WTC11 (cell line): ENCODE measurements at regions not wholly inside any gene's neighbourhood (a gene's known extent, or its start where the extent isn't known, plus 50 kb on each side); places are given as distances from the start of the nearest gene placed in this dataset.

Experiments
- GRHL2 ChIP-seq: fragments of 250-450 bp; sonication (Bioruptor Pico); IDR thresholded peaks from 2 replicates; pipeline ENCODE4 v1.8.0; 2022; ENCODE audit warnings: mild to moderate bottlenecking, moderate library complexity; ENCODE audit not compliant: insufficient replicate concordance, severe bottlenecking
- RELA ChIP-seq: sonication (generic); formaldehyde crosslinking; IDR thresholded peaks from 2 replicates; pipeline ENCODE4 v1.8.1; 2022; ENCODE audit warnings: missing genetic modification reagents, mild to moderate bottlenecking, borderline replicate concordance
- SMAD4 ChIP-seq: sonication (generic); formaldehyde crosslinking; IDR thresholded peaks from 2 replicates; pipeline ENCODE4 v1.8.0; 2022; ENCODE audit warnings: mild to moderate bottlenecking, missing genetic modification reagents
- SP1 ChIP-seq: sonication (generic); formaldehyde crosslinking; conservative IDR thresholded peaks from 2 replicates; pipeline ENCODE4 v1.8.1; 2022; ENCODE audit warnings: missing genetic modification reagents
- ZBTB21 ChIP-seq: sonication (generic); formaldehyde crosslinking; IDR thresholded peaks from 2 replicates; pipeline ENCODE4 v1.8.1; 2023; ENCODE audit warnings: mild to moderate bottlenecking, missing genetic modification reagents, borderline replicate concordance
- ZNF317 ChIP-seq: sonication (generic); formaldehyde crosslinking; IDR thresholded peaks from 2 replicates; pipeline ENCODE4 v1.8.1; 2023; ENCODE audit warnings: low read depth, mild to moderate bottlenecking, moderate library complexity, missing genetic modification reagents, borderline replicate concordance
- ZNF423 ChIP-seq: fragments of 250-450 bp; sonication (Bioruptor Pico); IDR thresholded peaks from 2 replicates; pipeline ENCODE4 v2.1.2; 2022; ENCODE audit warnings: mild to moderate bottlenecking, moderate library complexity
- ZNF671 ChIP-seq: fragments of 250-450 bp; sonication (Bioruptor Pico); IDR thresholded peaks from 2 replicates; pipeline ENCODE4 v1.8.0; 2021; ENCODE audit warnings: mild to moderate bottlenecking
- TF ChIP-seq, protein P1 (sequence below): sonication (generic); formaldehyde crosslinking; IDR thresholded peaks from 2 replicates; pipeline ENCODE4 v1.8.0; 2022; ENCODE audit warnings: mild to moderate bottlenecking, missing genetic modification reagents
- TF ChIP-seq, protein P2 (sequence below): fragments of 250-450 bp; sonication (Bioruptor Pico); IDR thresholded peaks from 2 replicates; pipeline ENCODE4 v1.9.0; 2021; ENCODE audit warnings: mild to moderate bottlenecking, borderline replicate concordance
- TF ChIP-seq, protein P3 (sequence below): sonication (generic); formaldehyde crosslinking; IDR thresholded peaks from 2 replicates; pipeline ENCODE4 v1.8.1; 2023; ENCODE audit warnings: mild to moderate bottlenecking, missing genetic modification reagents, moderate library complexity
- TF ChIP-seq, protein P4 (sequence below): sonication (generic); formaldehyde crosslinking; IDR thresholded peaks from 2 replicates; pipeline ENCODE4 v1.8.0; 2022; ENCODE audit warnings: missing genetic modification reagents
- TF ChIP-seq, protein P5 (sequence below): fragments of 200-600 bp; IDR thresholded peaks from 2 replicates; pipeline ENCODE4 v1.8.0; 2022; ENCODE audit warnings: antibody characterized with exemption
- TF ChIP-seq, protein P6 (sequence below): sonication (generic); formaldehyde crosslinking; IDR thresholded peaks from 2 replicates; pipeline ENCODE4 v1.8.1; 2023; ENCODE audit warnings: mild to moderate bottlenecking, missing genetic modification reagents, borderline replicate concordance
- TF ChIP-seq, protein P7 (sequence below): sonication (generic); formaldehyde crosslinking; IDR thresholded peaks from 2 replicates; pipeline ENCODE4 v1.8.0; 2022; ENCODE audit warnings: mild to moderate bottlenecking, missing genetic modification reagents
- TF ChIP-seq, protein P8 (sequence below): fragments of 250-450 bp; sonication (Bioruptor Pico); IDR thresholded peaks from 2 replicates; pipeline ENCODE4 v1.9.0; 2021; ENCODE audit warnings: mild to moderate bottlenecking

DNA sequence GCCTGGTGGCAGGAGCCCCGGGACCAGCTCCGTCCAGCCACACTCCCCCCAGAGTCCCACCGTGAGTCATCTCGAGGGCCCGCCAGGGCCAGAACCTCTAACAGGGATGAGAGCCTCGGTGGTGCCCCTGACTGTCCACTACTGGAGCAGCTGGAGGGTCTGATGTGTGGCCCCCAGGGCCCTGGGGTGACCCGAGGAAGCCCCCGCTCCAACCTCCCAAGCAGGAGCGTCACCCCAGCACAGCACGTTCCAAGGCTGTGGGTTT, 135.9 kb upstream of the NKX1-1 start (continued):
- TF ChIP-seq, protein P1, sequence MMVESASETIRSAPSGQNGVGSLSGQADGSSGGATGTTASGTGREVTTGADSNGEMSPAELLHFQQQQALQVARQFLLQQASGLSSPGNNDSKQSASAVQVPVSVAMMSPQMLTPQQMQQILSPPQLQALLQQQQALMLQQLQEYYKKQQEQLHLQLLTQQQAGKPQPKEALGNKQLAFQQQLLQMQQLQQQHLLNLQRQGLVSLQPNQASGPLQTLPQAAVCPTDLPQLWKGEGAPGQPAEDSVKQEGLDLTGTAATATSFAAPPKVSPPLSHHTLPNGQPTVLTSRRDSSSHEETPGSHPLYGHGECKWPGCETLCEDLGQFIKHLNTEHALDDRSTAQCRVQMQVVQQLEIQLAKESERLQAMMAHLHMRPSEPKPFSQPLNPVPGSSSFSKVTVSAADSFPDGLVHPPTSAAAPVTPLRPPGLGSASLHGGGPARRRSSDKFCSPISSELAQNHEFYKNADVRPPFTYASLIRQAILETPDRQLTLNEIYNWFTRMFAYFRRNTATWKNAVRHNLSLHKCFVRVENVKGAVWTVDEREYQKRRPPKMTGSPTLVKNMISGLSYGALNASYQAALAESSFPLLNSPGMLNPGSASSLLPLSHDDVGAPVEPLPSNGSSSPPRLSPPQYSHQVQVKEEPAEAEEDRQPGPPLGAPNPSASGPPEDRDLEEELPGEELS (CRISPR knock-in tag): no peak
- TF ChIP-seq ZNF671 (CRISPR knock-in tag): no peak
- no peak for TF ChIP-seq ZBTB21
- TF ChIP-seq, protein P2, sequence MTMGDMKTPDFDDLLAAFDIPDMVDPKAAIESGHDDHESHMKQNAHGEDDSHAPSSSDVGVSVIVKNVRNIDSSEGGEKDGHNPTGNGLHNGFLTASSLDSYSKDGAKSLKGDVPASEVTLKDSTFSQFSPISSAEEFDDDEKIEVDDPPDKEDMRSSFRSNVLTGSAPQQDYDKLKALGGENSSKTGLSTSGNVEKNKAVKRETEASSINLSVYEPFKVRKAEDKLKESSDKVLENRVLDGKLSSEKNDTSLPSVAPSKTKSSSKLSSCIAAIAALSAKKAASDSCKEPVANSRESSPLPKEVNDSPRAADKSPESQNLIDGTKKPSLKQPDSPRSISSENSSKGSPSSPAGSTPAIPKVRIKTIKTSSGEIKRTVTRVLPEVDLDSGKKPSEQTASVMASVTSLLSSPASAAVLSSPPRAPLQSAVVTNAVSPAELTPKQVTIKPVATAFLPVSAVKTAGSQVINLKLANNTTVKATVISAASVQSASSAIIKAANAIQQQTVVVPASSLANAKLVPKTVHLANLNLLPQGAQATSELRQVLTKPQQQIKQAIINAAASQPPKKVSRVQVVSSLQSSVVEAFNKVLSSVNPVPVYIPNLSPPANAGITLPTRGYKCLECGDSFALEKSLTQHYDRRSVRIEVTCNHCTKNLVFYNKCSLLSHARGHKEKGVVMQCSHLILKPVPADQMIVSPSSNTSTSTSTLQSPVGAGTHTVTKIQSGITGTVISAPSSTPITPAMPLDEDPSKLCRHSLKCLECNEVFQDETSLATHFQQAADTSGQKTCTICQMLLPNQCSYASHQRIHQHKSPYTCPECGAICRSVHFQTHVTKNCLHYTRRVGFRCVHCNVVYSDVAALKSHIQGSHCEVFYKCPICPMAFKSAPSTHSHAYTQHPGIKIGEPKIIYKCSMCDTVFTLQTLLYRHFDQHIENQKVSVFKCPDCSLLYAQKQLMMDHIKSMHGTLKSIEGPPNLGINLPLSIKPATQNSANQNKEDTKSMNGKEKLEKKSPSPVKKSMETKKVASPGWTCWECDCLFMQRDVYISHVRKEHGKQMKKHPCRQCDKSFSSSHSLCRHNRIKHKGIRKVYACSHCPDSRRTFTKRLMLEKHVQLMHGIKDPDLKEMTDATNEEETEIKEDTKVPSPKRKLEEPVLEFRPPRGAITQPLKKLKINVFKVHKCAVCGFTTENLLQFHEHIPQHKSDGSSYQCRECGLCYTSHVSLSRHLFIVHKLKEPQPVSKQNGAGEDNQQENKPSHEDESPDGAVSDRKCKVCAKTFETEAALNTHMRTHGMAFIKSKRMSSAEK: no peak
- no peak for TF ChIP-seq ZNF423 (CRISPR knock-in tag)
- TF ChIP-seq, protein P3, sequence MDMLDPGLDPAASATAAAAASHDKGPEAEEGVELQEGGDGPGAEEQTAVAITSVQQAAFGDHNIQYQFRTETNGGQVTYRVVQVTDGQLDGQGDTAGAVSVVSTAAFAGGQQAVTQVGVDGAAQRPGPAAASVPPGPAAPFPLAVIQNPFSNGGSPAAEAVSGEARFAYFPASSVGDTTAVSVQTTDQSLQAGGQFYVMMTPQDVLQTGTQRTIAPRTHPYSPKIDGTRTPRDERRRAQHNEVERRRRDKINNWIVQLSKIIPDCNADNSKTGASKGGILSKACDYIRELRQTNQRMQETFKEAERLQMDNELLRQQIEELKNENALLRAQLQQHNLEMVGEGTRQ (CRISPR knock-in tag): no peak
- TF ChIP-seq SMAD4: no peak
- no peak for TF ChIP-seq SP1 (CRISPR knock-in tag)
- TF ChIP-seq, protein P4, sequence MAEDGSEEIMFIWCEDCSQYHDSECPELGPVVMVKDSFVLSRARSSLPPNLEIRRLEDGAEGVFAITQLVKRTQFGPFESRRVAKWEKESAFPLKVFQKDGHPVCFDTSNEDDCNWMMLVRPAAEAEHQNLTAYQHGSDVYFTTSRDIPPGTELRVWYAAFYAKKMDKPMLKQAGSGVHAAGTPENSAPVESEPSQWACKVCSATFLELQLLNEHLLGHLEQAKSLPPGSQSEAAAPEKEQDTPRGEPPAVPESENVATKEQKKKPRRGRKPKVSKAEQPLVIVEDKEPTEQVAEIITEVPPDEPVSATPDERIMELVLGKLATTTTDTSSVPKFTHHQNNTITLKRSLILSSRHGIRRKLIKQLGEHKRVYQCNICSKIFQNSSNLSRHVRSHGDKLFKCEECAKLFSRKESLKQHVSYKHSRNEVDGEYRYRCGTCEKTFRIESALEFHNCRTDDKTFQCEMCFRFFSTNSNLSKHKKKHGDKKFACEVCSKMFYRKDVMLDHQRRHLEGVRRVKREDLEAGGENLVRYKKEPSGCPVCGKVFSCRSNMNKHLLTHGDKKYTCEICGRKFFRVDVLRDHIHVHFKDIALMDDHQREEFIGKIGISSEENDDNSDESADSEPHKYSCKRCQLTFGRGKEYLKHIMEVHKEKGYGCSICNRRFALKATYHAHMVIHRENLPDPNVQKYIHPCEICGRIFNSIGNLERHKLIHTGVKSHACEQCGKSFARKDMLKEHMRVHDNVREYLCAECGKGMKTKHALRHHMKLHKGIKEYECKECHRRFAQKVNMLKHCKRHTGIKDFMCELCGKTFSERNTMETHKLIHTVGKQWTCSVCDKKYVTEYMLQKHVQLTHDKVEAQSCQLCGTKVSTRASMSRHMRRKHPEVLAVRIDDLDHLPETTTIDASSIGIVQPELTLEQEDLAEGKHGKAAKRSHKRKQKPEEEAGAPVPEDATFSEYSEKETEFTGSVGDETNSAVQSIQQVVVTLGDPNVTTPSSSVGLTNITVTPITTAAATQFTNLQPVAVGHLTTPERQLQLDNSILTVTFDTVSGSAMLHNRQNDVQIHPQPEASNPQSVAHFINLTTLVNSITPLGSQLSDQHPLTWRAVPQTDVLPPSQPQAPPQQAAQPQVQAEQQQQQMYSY (CRISPR knock-in tag): no peak
- TF ChIP-seq ZNF317 (CRISPR knock-in tag): no peak
- TF ChIP-seq, protein P5, sequence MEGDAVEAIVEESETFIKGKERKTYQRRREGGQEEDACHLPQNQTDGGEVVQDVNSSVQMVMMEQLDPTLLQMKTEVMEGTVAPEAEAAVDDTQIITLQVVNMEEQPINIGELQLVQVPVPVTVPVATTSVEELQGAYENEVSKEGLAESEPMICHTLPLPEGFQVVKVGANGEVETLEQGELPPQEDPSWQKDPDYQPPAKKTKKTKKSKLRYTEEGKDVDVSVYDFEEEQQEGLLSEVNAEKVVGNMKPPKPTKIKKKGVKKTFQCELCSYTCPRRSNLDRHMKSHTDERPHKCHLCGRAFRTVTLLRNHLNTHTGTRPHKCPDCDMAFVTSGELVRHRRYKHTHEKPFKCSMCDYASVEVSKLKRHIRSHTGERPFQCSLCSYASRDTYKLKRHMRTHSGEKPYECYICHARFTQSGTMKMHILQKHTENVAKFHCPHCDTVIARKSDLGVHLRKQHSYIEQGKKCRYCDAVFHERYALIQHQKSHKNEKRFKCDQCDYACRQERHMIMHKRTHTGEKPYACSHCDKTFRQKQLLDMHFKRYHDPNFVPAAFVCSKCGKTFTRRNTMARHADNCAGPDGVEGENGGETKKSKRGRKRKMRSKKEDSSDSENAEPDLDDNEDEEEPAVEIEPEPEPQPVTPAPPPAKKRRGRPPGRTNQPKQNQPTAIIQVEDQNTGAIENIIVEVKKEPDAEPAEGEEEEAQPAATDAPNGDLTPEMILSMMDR: no peak
- no peak for TF ChIP-seq GRHL2 (CRISPR knock-in tag)
- TF ChIP-seq, protein P6, sequence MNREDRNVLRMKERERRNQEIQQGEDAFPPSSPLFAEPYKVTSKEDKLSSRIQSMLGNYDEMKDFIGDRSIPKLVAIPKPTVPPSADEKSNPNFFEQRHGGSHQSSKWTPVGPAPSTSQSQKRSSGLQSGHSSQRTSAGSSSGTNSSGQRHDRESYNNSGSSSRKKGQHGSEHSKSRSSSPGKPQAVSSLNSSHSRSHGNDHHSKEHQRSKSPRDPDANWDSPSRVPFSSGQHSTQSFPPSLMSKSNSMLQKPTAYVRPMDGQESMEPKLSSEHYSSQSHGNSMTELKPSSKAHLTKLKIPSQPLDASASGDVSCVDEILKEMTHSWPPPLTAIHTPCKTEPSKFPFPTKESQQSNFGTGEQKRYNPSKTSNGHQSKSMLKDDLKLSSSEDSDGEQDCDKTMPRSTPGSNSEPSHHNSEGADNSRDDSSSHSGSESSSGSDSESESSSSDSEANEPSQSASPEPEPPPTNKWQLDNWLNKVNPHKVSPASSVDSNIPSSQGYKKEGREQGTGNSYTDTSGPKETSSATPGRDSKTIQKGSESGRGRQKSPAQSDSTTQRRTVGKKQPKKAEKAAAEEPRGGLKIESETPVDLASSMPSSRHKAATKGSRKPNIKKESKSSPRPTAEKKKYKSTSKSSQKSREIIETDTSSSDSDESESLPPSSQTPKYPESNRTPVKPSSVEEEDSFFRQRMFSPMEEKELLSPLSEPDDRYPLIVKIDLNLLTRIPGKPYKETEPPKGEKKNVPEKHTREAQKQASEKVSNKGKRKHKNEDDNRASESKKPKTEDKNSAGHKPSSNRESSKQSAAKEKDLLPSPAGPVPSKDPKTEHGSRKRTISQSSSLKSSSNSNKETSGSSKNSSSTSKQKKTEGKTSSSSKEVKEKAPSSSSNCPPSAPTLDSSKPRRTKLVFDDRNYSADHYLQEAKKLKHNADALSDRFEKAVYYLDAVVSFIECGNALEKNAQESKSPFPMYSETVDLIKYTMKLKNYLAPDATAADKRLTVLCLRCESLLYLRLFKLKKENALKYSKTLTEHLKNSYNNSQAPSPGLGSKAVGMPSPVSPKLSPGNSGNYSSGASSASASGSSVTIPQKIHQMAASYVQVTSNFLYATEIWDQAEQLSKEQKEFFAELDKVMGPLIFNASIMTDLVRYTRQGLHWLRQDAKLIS (CRISPR knock-in tag): no peak
- TF ChIP-seq, protein P7, sequence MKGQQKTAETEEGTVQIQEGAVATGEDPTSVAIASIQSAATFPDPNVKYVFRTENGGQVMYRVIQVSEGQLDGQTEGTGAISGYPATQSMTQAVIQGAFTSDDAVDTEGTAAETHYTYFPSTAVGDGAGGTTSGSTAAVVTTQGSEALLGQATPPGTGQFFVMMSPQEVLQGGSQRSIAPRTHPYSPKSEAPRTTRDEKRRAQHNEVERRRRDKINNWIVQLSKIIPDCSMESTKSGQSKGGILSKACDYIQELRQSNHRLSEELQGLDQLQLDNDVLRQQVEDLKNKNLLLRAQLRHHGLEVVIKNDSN (CRISPR knock-in tag): no peak
- TF ChIP-seq, protein P8, sequence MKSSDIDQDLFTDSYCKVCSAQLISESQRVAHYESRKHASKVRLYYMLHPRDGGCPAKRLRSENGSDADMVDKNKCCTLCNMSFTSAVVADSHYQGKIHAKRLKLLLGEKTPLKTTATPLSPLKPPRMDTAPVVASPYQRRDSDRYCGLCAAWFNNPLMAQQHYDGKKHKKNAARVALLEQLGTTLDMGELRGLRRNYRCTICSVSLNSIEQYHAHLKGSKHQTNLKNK: no peak
- no peak for TF ChIP-seq RELA (CRISPR knock-in tag)
